ENCODE measurements at regions not wholly inside any gene's neighbourhood (a gene's known extent, or its start where the extent isn't known, plus 50 kb on each side); places are given as distances from the start of the nearest gene placed in this dataset.
"Not testable (repeated sequence)": the region's sequence is repeated elsewhere in the genome, so short reads cannot be mapped to it uniquely, and the experiment has no call there.

GRCh38 chr3:65170390-65171042 lies 482.7 kb upstream of the ADAMTS9 start:
- DNase-seq: peak in 1 of 3 experiments; percentile 5

- no peak for DNase-seq
These were observed 482.2 kb upstream of the ADAMTS9 start for GRCh38 chr3:65169961-65170360.

DNA sequence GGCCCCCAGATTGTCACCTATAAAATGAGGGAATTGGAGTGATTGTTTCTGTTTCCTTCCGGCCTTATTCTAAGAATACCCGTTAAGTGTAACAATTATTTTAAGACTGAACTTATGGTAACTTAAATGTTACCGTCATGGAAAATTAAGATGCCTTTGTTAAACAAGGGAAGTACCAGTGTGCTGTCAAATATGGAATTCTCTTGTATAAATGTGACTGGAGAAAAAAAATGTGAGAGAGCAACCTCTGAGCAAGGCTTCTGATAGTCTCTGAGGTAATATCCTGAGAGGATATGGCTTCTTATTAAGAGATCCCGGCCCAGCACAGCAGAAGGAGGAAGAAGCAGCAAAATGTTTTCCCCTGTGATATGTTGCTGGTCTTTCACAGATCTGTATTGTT lies 480.7 kb upstream of the ADAMTS9 start:
- DNase-seq: no peak

- no peak for DNase-seq
These were observed 478.7 kb upstream of the ADAMTS9 start for GRCh38 chr3:65166531-65166930.

DNA sequence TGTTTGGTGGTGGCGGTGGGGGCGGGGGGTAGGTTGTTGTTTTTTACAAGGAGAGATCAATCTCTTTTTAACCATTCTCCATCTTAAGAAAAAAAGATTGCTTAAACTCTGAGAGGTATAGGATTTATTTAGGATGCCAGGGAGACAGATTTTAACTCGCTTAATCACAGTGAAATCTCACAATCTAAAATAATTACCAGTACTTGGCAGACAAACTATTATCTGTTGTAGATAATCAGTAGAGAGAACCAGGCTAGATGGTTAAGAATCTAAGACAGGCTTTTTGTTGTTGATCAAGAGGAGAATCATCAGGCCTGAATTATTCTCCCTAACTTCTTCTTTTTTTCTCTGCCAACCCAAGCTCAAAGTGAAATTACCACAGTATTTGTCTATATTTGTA lies 470.2 kb upstream of the ADAMTS9 start:
- no peak for DNase-seq

GRCh38 chr3:65153850-65154512 lies 466.2 kb upstream of the ADAMTS9 start:
- no peak for DNase-seq

DNA sequence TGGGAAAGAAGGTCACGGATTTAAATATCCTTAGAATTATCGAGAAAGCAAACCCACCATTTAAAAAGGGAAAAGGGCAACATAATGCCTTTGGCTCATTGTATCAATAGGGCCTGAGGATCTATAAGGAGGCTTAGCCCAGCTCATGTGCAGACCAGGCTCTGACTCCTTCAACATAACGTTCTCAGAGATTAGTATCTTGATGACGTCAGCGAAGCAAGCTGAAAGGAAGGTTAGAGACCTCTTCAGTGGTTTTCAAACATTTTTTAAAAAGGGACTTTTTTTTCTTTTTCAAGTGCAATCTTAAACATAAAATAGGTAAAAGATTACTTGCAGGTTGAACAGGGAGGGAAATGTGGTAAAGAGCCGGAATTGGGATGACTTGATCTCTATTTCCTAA lies 463.9 kb upstream of the ADAMTS9 start:
- no peak for DNase-seq

DNA sequence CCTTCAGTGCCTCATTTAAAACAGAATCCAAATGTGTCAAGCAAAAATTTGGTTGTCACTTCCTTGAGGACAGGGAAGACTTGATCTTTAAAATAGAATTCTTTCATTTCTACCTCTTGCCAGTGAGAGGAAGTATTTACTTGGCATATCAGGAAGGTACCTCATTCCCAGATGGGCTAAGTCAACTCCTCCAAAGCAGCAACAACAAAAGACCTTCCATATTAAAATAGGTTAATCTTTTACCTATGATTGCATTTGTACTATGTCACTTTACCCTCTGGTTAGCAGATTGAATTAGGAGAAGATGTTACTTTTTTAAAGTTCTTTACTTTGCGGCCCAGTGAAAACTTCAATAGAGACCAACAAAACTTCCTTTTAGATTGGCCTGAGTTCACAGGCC lies 462.1 kb upstream of the ADAMTS9 start:
- DNase-seq: no peak

GRCh38 chr3:65148687-65149086 lies 460.9 kb upstream of the ADAMTS9 start:
- no peak for DNase-seq

GRCh38 chr3:65146179-65146578 lies 458.4 kb upstream of the ADAMTS9 start:
- peak in 2 of 3 experiments; percentile 3 to 16 for DNase-seq

GRCh38 chr3:65145680-65146079 lies 457.9 kb upstream of the ADAMTS9 start:
- DNase-seq: no peak

DNA sequence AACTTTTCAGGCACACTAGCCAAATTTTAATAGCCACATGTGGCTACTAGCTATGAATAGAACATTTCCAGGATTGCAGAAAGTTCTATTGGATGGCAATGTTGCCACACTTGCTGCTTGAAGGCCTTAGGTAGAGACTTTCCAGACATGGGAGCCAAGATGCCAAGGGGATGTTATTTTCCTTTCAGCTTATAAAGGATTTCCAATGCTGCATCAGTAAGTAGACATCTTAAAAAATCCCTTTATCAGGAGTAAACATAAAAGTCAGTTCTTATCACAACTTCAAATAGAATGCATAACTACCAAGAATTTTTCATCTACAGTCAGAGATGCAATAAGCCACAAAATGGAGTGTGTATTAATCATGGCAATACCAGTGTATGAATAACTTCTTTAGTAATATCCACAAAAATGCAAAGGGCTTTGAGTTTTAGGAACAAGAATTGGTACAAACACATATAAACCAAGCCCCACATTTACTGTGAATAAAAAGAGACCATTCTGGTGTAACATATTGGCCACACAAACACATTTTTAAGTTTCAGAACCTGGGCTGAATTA lies 457.1 kb upstream of the ADAMTS9 start:
- DNase-seq: no peak

GRCh38 chr3:65142456-65142855 lies 454.7 kb upstream of the ADAMTS9 start:
- no peak for DNase-seq

GRCh38 chr3:65138556-65138955 lies 450.8 kb upstream of the ADAMTS9 start:
- no peak for DNase-seq

GRCh38 chr3:65133752-65134151 lies 446.0 kb upstream of the ADAMTS9 start:
- not testable (repeated sequence) for DNase-seq

DNA sequence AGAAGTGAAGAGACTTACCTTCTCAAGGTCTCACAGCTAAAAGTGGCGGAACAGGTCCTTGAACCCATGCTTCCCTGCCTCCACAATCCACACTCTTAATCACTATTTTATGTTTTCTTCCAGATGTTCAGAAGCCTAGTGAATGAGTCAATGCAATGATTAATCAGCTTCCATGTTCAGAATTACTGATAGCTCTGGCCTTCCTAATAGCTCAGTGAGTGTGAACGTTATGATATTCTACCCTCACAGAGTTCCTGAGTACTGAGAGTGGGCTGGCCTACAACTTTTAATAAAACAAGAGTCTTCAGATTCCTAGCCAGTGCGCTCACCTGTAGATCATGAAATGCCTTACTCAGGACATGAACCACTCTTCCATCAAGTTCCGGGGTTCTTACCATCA lies 443.0 kb upstream of the ADAMTS9 start:
- no peak for DNase-seq

- DNase-seq: no peak
These were observed 440.5 kb upstream of the ADAMTS9 start for GRCh38 chr3:65128346-65128745.

- DNase-seq: no peak
These were observed 439.0 kb upstream of the ADAMTS9 start for GRCh38 chr3:65126527-65127410.

- DNase-seq: not testable (repeated sequence)
These were observed 432.4 kb upstream of the ADAMTS9 start for GRCh38 chr3:65120156-65120555.

DNA sequence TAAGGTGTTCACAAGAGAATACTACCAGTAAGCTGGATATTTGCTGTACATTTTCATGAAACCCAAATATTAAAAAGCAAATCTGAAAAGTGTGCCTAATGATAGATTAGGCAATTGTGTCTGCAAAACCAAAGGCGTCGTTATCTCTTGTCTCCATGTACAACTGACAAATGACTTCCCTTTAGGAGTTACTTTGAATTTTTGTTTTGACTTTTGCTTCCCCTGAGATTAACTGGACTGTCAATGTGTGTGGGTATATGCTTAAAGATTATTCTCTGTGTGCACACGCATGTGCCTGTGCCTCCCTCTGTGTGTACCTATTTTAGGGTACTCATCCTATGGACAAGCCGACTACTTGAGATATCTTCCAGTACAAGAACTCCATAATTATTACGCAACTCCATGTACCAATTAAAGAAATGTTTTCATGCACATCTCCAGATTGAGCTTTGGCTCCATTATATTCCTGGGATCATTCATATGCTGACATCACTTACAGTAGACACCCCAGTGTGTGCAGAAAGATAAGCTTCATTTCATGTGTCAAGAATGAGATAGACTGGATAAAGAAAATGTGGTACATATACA lies 431.2 kb upstream of the ADAMTS9 start:
- DNase-seq: no peak

GRCh38 chr3:65114041-65114440 lies 426.2 kb upstream of the ADAMTS9 start:
- DNase-seq: no peak

GRCh38 chr3:65112751-65113300 lies 425.0 kb upstream of the ADAMTS9 start:
- no peak for DNase-seq

GRCh38 chr3:65110661-65111060 lies 422.9 kb upstream of the ADAMTS9 start:
- DNase-seq: no peak

All from NCI-H1417 (cell line).